NOMO-1 treated with DMSO at 0.1 percent for 48 hours (cell line): ENCODE measurements at regions not wholly inside any gene's neighbourhood (a gene's known extent, or its start where the extent isn't known, plus 50 kb on each side); places are given as distances from the start of the nearest gene placed in this dataset.
"Not testable (repeated sequence)": the region's sequence is repeated elsewhere in the genome, so short reads cannot be mapped to it uniquely, and the experiment has no call there.

Experiments
- DNase-seq: peaks from one replicate; lab custom pipeline; 2025; ENCODE audit not compliant: unreplicated experiment; lab: John Stamatoyannopoulos, UW

DNA sequence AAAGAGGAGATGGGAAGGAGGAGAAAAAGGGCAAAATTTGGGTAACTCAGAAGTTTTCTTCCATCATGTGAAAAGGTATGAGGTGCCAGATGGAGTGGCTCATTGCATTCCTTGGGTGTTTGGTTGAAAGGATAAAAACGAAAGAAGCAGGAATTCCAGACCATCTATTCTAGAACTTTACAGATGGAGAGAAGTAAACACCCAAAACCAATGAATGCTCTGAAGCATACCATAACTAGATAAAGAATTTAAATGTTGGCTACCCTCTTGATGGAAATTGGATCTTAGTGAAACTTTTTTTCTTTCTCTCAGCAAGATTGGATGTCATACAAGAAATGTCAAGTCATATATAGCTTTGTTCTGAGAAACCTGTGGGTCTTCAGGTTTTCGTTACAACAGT, 175.6 kb upstream of the FAR2 start:
- no peak for DNase-seq

DNA sequence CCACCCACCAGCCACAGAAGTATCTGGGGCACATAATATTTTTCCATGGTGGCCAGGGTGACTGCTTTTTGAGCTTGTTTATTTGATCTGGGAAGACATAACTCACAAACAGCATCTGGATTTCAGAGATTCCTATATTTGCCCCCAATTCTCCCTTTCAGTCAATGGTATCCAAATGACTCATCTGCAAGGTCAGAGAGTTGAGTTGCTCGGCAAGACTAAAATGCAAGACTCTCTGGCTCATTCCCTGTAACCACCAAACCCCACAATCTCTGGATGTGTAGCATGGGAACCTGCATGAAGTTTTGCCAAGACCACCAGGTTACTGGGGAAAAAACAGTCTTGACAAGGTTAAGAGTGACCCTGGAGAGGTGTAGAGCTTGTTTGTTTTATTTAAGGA, 174.9 kb upstream of the FAR2 start:
- no peak for DNase-seq

DNA sequence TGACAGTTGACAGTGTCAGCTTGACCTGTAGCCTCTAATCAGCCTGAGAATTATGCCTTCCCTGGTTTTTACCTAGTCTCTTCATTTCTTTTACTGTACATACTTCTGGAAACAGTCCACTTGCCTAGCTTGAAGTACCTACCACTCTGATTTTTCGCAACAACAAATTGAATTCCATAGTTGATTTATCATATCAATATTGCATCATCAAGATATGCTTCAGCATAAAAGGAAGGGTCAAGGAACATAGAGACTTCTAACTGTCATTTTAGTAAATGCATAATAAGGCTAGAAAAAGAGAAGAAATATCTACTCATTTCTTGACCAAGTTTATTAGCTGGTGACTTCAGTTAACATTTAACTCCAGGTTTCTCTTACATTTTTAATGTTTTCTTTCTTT, 174.2 kb upstream of the FAR2 start:
- DNase-seq: no peak

DNA sequence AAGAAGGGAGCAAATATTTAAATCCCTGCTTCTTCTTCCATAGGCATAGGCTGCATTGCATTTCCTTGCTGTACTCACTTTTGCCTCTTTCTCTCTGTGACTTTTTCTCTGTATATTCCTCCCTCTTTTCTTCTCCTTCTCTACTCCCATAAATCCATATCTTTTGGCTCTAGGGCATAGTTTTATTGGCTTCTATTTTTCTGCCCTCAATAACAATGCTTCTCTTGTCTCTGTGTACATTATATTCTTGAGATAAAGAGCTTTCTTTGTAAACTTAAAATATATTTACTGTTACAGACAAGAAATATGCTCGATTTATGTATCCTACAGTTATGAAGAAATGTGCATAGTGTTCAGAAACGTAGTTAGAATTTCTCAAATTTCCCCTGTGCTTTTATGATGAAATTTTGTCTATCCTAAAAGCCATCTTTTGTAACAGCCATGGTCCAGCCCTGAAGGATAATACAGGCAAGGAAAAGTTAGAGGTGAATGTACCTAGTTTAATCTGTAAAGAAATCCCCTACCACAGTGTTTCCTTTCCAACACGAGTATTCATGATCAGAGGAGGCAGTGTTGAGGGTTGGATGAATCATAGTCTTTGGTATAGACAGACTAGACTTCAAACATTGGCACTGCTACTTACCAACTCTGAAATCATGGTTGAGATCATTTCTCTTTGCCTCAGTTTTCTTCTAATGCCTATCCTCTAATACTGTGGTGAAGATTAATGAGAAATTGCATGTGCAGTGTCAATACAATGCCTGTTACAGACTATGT, 173.3 kb upstream of the FAR2 start:
- no peak for DNase-seq

DNA sequence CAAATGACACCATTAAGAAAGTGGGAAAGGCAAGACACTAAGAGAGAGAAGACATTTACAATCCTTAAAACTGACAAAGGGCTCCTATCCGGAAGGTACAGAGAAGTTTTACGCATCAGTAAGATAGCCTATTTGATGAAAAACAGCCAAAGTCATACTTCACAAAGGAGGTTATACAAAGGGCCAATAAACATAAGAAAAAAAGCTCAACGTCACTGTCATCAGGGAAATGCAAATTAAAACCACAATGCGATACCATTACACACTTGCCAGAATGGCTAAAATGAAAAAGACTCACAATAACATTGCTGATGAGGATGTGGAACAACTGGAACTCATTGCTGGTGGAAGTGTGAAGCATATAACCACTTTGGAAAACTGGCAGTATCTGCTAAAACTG, 168.6 kb upstream of the FAR2 start:
- DNase-seq: no peak

DNA sequence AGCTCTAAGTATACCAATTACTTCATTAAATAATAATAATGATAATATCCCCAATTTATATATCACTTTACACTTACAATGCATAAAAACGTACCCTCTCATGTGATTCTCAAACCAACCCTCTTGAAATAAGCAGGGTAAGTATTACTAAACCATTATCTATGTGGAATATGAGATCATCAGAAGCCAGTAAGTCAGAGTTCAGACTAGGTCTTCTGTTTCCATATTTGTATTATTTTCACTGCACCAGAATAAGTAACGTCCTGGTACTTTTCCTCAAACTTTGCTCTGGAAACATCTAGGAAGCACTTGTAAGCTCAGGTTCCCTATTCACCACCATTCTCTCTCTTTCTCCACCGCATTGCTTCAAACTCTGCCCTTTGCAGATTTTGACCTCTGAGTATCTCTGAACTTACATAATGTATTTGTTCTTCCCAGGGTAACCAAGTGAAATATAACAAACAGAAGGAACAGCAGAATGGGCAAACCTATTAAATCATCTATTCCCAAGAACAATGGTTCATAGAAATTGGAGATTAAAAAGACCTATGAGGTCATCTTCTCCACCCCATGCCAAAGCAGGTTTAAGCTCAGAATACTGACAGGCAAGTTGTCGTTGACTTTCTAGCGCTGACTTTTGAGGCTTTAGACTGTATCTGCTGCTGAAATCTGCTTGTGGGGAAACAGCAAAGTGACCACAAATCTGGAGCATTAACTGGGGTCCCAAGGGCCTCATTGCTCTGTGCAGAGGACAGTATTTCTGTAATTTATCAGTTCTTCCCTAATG, 161.3 kb upstream of the FAR2 start:
- DNase-seq: no peak

DNA sequence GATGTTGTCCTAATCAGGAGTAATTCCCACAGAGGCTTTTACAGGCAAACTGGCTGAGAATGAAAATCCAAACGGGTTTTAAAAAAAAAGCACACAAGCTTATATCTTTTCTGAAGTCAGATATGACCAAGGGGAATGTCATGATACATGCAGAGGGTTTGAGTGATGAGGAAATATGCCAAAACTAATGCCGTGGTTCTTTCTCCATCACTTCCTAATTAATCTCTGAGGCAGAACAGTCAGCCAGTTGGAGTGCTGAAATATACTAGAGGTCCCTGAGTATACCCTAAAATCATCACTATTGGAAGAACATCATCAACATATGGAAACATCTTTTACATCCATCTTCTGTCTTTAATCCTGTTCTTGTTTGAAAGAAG, 160.8 kb upstream of the FAR2 start:
- no peak for DNase-seq

DNA sequence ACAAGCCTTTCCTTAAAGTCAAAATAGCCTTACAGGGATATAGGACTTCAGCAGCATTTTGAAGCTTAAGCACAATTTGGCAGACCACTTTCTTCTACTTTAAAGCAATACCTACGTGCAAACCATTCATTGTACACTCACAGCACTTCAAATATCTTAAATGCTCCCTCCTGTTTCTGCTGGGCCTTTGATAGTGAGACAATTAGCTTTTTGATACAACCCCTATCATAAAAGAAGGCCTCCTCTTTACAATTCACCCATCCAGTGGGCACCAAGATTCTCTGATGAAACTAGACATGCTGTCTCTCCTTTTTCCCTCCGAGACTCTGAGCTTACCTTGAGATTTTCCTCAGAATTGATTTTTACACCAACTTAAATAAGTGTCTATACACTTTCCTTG, 157.5 kb upstream of the FAR2 start:
- DNase-seq: no peak

DNA sequence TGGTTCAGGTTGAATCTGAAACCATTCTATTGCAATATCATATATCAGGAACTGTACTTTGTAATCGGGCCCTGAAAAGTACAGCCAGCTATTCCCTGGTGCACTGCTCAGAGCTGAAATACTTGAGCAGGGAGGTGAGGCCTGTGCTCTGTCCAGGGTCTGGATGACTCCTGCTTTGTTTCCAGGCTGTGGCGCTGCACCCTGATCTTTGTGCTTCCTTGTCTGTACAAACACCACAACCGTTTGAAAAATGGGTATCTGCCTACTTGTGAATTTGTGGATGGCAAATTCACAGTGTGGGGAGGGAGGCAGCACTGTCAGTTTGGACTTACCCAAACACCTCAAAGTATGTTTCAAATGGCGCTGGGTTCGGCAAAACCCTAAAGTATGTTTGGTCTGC, 155.4 kb upstream of the FAR2 start:
- DNase-seq: no peak

DNA sequence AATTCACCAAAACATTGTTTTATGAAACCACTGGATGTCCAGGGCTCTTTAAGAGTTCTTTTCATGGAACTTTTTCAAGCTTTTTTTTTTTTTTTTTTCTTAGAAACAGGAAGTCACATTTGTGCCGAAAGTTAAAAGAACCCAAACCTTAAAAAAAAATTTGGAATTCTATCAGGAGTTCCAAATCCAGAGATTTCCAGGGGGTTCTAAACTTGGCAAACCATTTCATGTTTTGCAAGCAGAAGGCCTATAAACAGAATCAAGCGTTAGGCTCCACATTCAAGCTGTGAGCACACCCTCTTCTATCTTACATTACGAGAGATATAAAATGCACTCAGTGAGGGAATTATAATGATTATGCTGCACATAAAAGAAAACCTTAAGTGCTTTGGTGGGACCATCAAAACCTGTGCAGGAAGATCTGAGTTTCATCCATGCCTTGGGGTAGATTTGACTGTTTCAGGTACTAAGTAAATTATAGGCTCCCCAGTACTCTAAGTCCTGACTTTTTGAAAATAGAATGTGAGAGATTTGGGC, 154.8 kb upstream of the FAR2 start:
- DNase-seq: no peak

DNA sequence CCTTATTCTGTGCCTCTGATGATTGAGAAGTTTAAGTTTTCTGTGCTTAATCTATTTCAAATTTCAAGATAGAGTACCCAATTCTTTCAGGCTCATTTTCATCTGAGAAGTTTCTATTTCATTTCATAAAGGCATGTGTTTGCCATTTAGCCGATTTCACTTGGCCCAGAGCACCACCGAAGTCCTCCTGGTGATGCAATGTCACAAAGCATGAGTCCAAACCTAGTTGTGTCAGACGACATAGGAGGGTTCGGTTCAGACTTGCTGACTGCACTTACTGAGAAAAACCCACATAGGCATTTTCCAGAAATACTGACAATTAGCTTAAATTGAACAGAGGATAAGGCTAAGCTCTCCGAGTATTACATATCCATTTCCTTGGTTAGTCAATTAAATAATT, 152.4 kb upstream of the FAR2 start:
- no peak for DNase-seq

DNA sequence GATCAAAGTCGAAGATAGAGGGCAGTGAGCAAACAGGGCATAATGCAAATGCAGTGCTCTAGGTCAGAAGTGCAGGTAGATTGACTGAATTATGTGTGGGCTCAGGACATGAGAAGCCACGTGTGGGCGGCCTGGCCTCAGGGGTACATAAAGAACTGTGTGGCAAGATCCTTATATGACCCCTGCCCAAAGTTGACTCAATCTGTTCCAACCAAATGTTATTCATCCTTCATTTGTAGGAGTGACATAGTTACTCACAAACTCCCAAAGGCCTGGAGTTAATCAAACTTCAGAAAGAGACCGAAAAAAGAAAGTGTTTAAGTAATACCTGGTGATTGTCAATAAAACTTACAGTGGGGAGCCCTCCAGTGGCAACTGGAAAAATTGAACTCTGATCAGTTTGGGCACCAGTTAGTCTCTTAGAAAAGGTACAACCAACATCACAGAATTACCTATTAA, 150.4 kb upstream of the FAR2 start:
- DNase-seq: peak; percentile 7

DNA sequence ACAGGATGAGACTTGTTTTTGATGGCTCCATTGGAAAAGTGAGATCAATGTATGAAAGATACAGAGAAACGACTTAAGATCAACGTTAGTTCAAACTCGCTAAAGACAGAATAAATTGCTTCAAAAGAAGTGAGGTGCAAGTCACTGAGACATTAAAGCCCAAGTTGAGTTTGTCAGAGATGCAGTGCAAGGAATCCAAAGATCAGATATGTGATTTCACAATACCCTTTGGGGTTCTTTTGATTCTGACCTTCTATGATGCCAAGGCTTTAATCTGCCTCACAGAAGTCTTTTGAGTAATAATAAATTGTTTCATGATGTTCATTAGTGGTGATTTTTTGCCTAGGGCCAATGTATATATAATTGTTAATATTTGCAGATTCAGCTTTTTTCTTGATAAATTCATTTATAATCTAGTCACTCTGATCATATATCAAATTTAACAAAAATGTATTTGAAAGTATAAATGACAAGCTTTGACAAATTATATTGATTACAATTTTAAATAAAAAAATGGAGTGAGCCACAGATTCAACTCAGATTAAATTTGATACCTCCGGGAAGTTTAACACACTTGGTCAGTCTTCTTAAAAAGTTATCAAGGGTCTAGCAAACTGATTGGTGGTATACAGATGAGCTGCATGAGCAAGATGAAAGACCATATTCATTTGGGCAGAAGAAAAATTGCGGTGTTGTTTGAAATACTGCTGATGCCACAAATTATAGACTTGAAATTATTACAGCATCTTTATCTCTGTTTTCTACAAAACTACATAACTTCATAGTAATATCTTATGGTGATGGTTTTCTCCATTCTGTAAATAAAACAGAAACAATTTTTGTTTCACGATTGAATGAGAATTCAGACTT, 144.8 kb upstream of the FAR2 start:
- DNase-seq: no peak

DNA sequence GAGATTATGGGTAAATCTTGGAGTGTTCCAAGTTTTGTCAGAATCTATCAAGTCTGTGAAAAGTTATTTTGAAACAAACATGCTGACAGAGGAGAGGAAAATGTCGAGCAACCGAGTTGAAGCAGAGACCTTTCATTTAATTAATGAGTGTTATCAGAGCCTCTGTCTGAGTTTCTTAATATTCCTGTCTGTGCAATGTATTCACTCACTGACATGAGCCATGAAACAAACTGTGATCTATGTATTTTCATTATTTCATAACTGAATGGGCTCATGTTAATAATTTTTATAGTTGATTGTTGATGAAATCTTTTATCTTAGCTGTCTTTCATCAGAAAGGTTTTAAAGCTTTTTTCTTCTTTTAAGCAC, 144.2 kb upstream of the FAR2 start:
- DNase-seq: no peak

DNA sequence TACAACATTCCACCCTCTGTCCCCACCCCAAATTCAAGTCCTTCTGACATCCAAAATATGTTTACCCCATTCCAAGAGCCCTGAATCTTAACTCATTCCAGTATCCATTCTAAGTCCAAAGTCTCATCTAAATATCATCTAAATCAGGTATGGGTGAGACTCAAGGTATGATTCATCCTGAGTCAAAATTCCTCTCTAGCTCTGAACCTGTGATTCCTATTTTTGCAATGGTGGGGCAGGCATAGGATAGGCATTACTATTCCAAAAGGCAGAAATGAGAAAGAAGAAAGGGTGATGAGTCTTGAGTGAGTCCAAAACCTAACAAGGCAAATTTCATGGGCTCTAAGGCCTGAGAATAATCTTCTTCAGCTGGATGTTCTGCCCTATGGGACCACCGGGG, 140.3 kb upstream of the FAR2 start:
- no peak for DNase-seq

DNA sequence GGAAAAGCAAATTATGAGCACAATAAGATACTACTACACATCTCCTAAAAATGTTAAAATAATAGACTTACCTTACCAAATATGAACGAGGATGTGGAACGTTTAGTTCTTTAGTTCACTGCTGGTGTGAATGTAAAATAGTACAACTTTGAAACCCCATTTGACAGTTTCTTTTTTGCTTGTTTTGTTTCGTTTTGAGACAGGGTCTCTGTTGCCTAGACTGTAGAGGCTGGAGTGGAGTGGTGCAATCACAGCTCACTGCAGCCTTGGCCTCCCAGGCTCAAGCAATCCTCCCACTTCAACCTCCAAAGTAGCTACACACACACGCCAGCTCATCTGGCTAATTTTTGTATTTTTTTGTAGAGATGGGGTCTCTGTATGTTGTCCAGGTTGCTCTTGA, 136.4 kb upstream of the FAR2 start:
- no peak for DNase-seq

DNA sequence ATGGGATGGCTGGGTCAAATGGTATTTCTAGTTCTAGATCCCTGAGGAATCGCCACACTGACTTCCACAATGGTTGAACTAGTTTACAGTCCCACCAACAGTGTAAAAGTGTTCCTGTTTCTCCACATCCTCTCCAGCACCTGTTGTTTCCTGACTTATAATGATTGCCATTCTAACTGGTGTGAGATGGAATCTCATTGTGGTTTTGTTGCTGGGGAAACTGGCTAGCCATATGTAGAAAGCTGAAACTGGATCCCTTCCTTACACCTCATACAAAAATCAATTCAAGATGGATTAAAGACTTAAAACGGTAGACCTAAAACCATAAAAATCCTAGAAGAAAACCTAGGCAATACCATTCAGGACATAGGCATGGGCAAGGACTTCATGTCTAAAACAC, 131.5 kb upstream of the FAR2 start:
- not testable (repeated sequence) for DNase-seq

DNA sequence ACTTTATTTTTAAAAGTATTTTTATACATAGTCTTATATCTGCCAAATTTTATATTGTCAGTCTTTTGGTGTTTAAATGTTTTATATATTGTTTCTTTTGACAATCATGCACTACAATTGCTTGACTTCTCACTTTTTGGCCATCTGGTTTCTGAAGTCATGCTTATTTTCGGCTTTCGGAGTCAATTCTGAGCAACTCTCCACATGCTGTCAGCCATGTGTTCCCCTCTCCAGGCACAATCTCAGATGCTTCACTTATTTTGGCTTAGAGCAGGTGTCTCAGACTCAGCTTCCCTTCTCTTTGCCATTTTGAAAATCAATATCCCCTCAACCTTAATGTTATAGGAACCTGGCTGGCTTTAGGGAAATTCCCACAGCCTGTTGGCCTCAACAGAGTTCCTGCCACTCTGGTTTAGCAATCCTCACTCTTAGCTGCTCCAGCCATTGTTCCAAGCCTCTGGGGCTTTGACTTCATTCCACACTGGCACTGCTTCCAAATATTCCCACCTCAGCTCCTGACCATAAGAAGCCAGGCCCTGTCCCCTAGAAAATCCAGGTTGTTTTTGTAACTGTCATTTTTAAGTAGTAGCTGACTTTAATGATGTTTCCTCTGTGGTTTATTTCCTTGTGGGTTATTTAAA, 125.5 kb upstream of the FAR2 start:
- no peak for DNase-seq

DNA sequence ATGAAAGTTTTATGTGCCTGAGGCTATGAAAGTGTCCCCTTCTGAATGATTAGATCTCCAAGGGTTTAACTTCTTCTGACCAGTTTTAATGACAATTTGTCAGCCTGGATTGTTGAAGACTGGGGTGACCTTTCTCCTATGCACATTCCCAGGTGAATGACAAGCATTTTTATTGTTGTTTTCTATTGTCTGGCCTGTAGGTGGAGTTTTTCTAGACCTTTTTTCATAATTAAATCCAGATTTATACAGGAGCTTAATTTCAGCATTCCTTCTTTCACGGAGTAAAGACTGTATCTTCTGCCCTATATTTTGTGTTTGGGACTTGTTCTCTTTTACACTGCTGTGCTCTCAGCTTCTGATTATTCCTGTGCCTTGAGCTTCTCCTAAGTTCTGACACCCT, 125.0 kb upstream of the FAR2 start:
- DNase-seq: no peak

DNA sequence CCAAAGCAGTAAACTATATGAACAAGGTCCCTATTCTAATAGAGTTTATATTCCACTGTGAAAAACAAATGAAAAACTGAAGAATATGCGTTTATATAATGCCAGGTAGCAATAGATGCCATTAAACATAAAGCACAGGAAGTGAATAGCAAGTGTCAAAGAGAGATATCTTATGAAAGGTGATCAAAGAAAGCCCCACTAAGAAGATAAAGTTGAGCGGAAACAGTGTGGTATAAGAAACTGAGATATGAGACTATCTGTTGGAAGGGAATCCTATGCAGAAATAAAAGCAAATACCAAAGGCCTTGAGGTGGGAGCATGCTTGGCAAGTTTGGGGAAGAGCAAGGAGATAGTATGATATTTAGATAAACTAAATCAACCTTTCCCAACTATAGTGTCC, 123.1 kb upstream of the FAR2 start:
- no peak for DNase-seq

DNA sequence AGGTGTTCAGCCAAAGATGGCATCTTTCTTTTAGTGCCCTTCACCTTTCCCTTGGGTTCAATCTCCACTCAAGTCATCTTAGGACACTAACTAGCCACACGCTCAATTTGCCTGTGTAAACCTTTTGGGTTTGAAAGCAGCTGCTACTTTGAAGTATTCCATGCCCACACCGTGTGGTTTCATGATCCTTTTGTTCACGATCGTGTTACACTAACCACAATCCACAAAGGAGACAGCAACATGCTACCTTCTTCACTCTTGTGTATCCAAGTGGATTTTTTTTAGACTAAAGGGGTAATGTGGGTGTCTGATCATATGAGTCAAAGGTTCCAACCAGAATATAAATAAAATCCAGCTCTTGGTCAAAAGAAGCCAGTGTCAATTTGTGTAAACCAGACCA, 122.7 kb upstream of the FAR2 start:
- DNase-seq: no peak
